Neuronal stem cell (in vitro differentiated cells): ENCODE measurements at regions not wholly inside any gene's neighbourhood (a gene's known extent, or its start where the extent isn't known, plus 50 kb on each side); places are given as distances from the start of the nearest gene placed in this dataset.

Experiments used
- DNase-seq: peaks from one replicate; pipeline ENCODE4 v3.0.0-alpha.2; 2013; ENCODE audit warnings: low spot score
- H2AFZ ChIP-seq: one replicate; pipeline ENCODE4 v1.6.1; 2013; ENCODE audit warnings: mild to moderate bottlenecking, low read length, inconsistent platforms
- H2AK5ac ChIP-seq: 2 replicates; pipeline ENCODE4 v1.6.1; 2013; ENCODE audit warnings: low read depth, mild to moderate bottlenecking, inconsistent platforms, low read length, moderate library complexity, mixed read lengths
- H2BK120ac ChIP-seq: 2 replicates; pipeline ENCODE4 v1.6.1; 2013; ENCODE audit warnings: low read depth, mild to moderate bottlenecking, inconsistent platforms, low read length, moderate library complexity, mixed read lengths
- H2BK12ac ChIP-seq: one replicate; pipeline ENCODE4 v1.6.1; 2013; ENCODE audit warnings: low read length, inconsistent platforms
- H2BK15ac ChIP-seq: 2 replicates; pipeline ENCODE4 v1.6.1; 2013; ENCODE audit warnings: mild to moderate bottlenecking, low read length, inconsistent platforms, mixed read lengths
- H2BK5ac ChIP-seq: one replicate; pipeline ENCODE4 v1.6.1; 2013; ENCODE audit warnings: inconsistent platforms, mild to moderate bottlenecking, low read length, moderate library complexity
- H3K14ac ChIP-seq: one replicate; pipeline ENCODE4 v1.6.1; 2013; ENCODE audit warnings: low read length, inconsistent platforms
- H3K18ac ChIP-seq: 2 replicates; pipeline ENCODE4 v1.6.1; 2013; ENCODE audit warnings: low read length, inconsistent platforms
- H3K23ac ChIP-seq: 2 replicates; pipeline ENCODE4 v1.6.1; 2013; ENCODE audit warnings: low read depth, mild to moderate bottlenecking, mixed read lengths, low read length, inconsistent platforms; ENCODE audit not compliant: poor library complexity
- H3K27ac ChIP-seq: replicated peaks from 3 replicates; pipeline ENCODE4 v1.5.1; 2013; ENCODE audit warnings: low read length, inconsistent platforms
- H3K27me3 ChIP-seq, 3 experiments: 2 replicates each; pipeline ENCODE4 v1.6.1; 2013; ENCODE audit warnings: low read length in 3 of 3, mild to moderate bottlenecking in 2 of 3, inconsistent platforms in 1 of 3, low read depth in 1 of 3, mixed read lengths in 1 of 3, moderate library complexity in 1 of 3; ENCODE audit not compliant: control insufficient read depth in 3 of 3, insufficient read depth in 3 of 3
- H3K36me3 ChIP-seq, 2 donors: replicated peaks in 1 of 2; 2 replicates each; pipeline ENCODE4 v1.6.1; 2013; ENCODE audit warnings: low read length in 2 of 2; ENCODE audit not compliant: control insufficient read depth in 2 of 2, insufficient read depth in 2 of 2
- H3K4ac ChIP-seq: 2 replicates; pipeline ENCODE4 v1.6.1; 2013; ENCODE audit warnings: inconsistent platforms, mild to moderate bottlenecking, low read length, moderate library complexity
- H3K4me1 ChIP-seq, 2 donors: 1 replicate in 1 of 2; 2 replicates in 1 of 2; pipeline ENCODE4 v1.6.1; 2013; ENCODE audit warnings: low read length in 2 of 2, low read depth in 1 of 2; ENCODE audit not compliant: control insufficient read depth in 2 of 2, insufficient read depth in 1 of 2
- H3K4me2 ChIP-seq: one replicate; pipeline ENCODE4 v1.6.1; 2013; ENCODE audit warnings: mild to moderate bottlenecking, low read length, inconsistent platforms; ENCODE audit not compliant: insufficient read depth, poor library complexity, severe bottlenecking
- H3K4me3 ChIP-seq, 2 donors: 2 replicates each; pipeline ENCODE4 v1.5.1; 2013; ENCODE audit warnings: low read length in 2 of 2, mild to moderate bottlenecking in 2 of 2, inconsistent platforms in 1 of 2, moderate library complexity in 1 of 2
- H3K79me1 ChIP-seq: one replicate; pipeline ENCODE4 v1.6.1; 2013; ENCODE audit warnings: low read depth, mild to moderate bottlenecking, inconsistent platforms, low read length, moderate library complexity
- H3K9ac ChIP-seq: one replicate; pipeline ENCODE4 v1.6.1; 2013; ENCODE audit warnings: mild to moderate bottlenecking, low read depth, low read length, inconsistent platforms; ENCODE audit not compliant: poor library complexity
- H3K9me3 ChIP-seq, 2 donors: replicated peaks in 1 of 2; 2 replicates each; pipeline versions ENCODE3 to v1.6.1; 2013; ENCODE audit warnings: low read length in 2 of 2, mild to moderate bottlenecking in 2 of 2, inconsistent platforms in 1 of 2, low read depth in 1 of 2, mixed read lengths in 1 of 2, moderate library complexity in 1 of 2; ENCODE audit not compliant: control insufficient read depth in 2 of 2, insufficient read depth in 1 of 2
- H4K8ac ChIP-seq: one replicate; pipeline ENCODE4 v1.6.1; 2013; ENCODE audit warnings: low read depth, mild to moderate bottlenecking, inconsistent platforms, low read length, moderate library complexity
- H4K91ac ChIP-seq: one replicate; pipeline ENCODE4 v1.6.1; 2013; ENCODE audit warnings: low read length, low read depth, mild to moderate bottlenecking, inconsistent platforms; ENCODE audit not compliant: poor library complexity
- WGBS, 2 donors: extraction: QIAGEN DNeasy Blood & Tissue Kit; methylation state at CpG; one replicate each; pipeline ENCODE4 v1.1.7; 2013; ENCODE audit warnings: missing lambda C conversion rate in 2 of 2, mixed read lengths in 1 of 2; ENCODE audit not compliant: insufficient read length in 2 of 2, insufficient replicate concordance in 1 of 2; ENCODE audit errors: extremely low coverage in 2 of 2; 5-methylcytosine and 5-hydroxymethylcytosine counted together

- no peak overlapping the region for H4K8ac ChIP-seq
- no CpG with 5 or more reads among the region's 2 CpGs for WGBS, 2 donors
- no peak overlapping the region for H3K27ac ChIP-seq
- H2BK120ac ChIP-seq, result no peak overlapping the region
- DNase-seq, result no peak
- no peaks in the 10 kb centered on the region for H3K79me1 ChIP-seq
- no peak overlapping the region for H4K91ac ChIP-seq
- H2AFZ ChIP-seq, result no peak overlapping the region
- H3K18ac ChIP-seq, result no peak overlapping the region
- no peak overlapping the region for H2BK12ac ChIP-seq
- no peaks in the 10 kb centered on the region for H3K36me3 ChIP-seq
- no peak overlapping the region for H3K9ac ChIP-seq
- H3K23ac ChIP-seq, result no peak overlapping the region
- H3K14ac ChIP-seq, result no peak overlapping the region
- no peaks in the 10 kb centered on the region for H3K27me3 ChIP-seq
- no peak overlapping the region for H3K4me3 ChIP-seq
- no peak overlapping the region for H2BK15ac ChIP-seq
- H2AK5ac ChIP-seq, result no peak overlapping the region
- H3K4me2 ChIP-seq, result no peak overlapping the region
- H3K4ac ChIP-seq, result no peak overlapping the region
- H3K9me3 ChIP-seq, result no peaks in the 10 kb centered on the region
- no peak overlapping the region for H2BK5ac ChIP-seq
- H3K4me1 ChIP-seq, result peaks cover 0 to 3% of the 10 kb centered on the region in 2 donors
Measured at GRCh38 chr6:132900849-132901248, 86.5 kb downstream of the RPS12 start.

GRCh38 chr6:132902901-132903300 lies 88.5 kb downstream of the RPS12 start:
- Histone ChIP-seq H3K18ac (no peak overlapping the region), H3K23ac (no peak overlapping the region), H3K36me3 (no peaks in the 10 kb centered on the region), H2BK5ac (no peak overlapping the region), H3K27me3 (no peaks in the 10 kb centered on the region), H3K9me3 (no peaks in the 10 kb centered on the region), H3K79me1 (no peaks in the 10 kb centered on the region), H2BK120ac (no peak overlapping the region), H3K4me2 (no peak overlapping the region), H2AK5ac (no peak overlapping the region), H2BK15ac (no peak overlapping the region), H2AFZ (no peak overlapping the region), H3K9ac (no peak overlapping the region), H3K14ac (no peak overlapping the region), H3K4me1 (peaks cover 0 to 3% of the 10 kb centered on the region in 2 donors), H3K27ac (no peak overlapping the region), H4K8ac (no peak overlapping the region), H3K4ac (no peak overlapping the region), H3K4me3 (no peak overlapping the region), H2BK12ac (no peak overlapping the region), H4K91ac (no peak overlapping the region)
- DNase-seq, result no peak
- no CpG with 5 or more reads among the region's 6 CpGs for WGBS, 2 donors

GRCh38 chr6:132907231-132907630 lies 92.9 kb downstream of the RPS12 start:
- no peaks in the 10 kb centered on the region for H3K36me3 ChIP-seq
- no peak overlapping the region for H3K14ac ChIP-seq
- H2BK15ac ChIP-seq, result no peak overlapping the region
- DNase-seq, result no peak
- H3K27ac ChIP-seq, result no peak overlapping the region
- H2BK5ac ChIP-seq, result no peak overlapping the region
- no peak overlapping the region for H2AFZ ChIP-seq
- H2BK120ac ChIP-seq, result no peak overlapping the region
- H3K23ac ChIP-seq, result no peak overlapping the region
- H3K27me3 ChIP-seq, result no peaks in the 10 kb centered on the region
- no peak overlapping the region for H3K4ac ChIP-seq
- H2BK12ac ChIP-seq, result no peak overlapping the region
- no peaks in the 10 kb centered on the region for H3K9me3 ChIP-seq
- no peak overlapping the region for H4K91ac ChIP-seq
- H2AK5ac ChIP-seq, result no peak overlapping the region
- no peak overlapping the region for H4K8ac ChIP-seq
- H3K4me1 ChIP-seq, result peaks cover 0 to under 1% of the 10 kb centered on the region in 2 donors
- H3K79me1 ChIP-seq, result no peaks in the 10 kb centered on the region
- H3K18ac ChIP-seq, result no peak overlapping the region
- WGBS, 2 donors, result no CpG with 5 or more reads among the region's 1 CpG
- no peak overlapping the region for H3K4me3 ChIP-seq
- no peak overlapping the region for H3K4me2 ChIP-seq
- H3K9ac ChIP-seq, result no peak overlapping the region

- Histone ChIP-seq H4K91ac (no peak overlapping the region), H2AK5ac (no peak overlapping the region), H3K9ac (no peak overlapping the region), H3K4me1 (peaks cover 0 to 2% of the 10 kb centered on the region in 2 donors), H2BK5ac (no peak overlapping the region), H3K27me3 (no peaks in the 10 kb centered on the region), H3K4me2 (no peak overlapping the region), H3K4ac (no peak overlapping the region), H2BK120ac (no peak overlapping the region), H3K79me1 (no peaks in the 10 kb centered on the region), H3K36me3 (no peaks in the 10 kb centered on the region), H3K14ac (no peak overlapping the region), H3K4me3 (no peak overlapping the region), H2BK15ac (no peak overlapping the region), H3K27ac (no peak overlapping the region), H3K23ac (no peak overlapping the region), H2BK12ac (no peak overlapping the region), H4K8ac (no peak overlapping the region), H2AFZ (no peak overlapping the region), H3K9me3 (no peaks in the 10 kb centered on the region), H3K18ac (no peak overlapping the region)
- no CpG with 5 or more reads among the region's 7 CpGs for WGBS, 2 donors
- no peak for DNase-seq
Measured at GRCh38 chr6:132907914-132908313, 93.5 kb downstream of the RPS12 start.
